Right atrium auricular region (tissue), 2 donors: ENCODE measurements at regions not wholly inside any gene's neighbourhood (a gene's known extent, or its start where the extent isn't known, plus 50 kb on each side); places are given as distances from the start of the nearest gene placed in this dataset.

ENCODE experiments used
- DNase-seq: peaks from one replicate; pipeline ENCODE4 v3.0.0-alpha.2; 2019; ENCODE audit warnings: low spot score
- H3K27ac ChIP-seq, 2 donors: fragments of 200-600 bp; sonication (generic); 1 replicate in 1 of 2; 2 replicates in 1 of 2; pipeline ENCODE4 v1.5.1; 2016 to 2019
- H3K27me3 ChIP-seq, 2 donors: fragments of 200-600 bp; sonication (generic); one replicate each; pipeline versions ENCODE4 v1.5.1 to v1.6.0; 2017 to 2019
- H3K36me3 ChIP-seq: fragments of 200-600 bp; sonication (generic); one replicate; pipeline ENCODE4 v1.5.1; 2016
- H3K4me1 ChIP-seq, 2 donors: fragments of 200-600 bp; sonication (generic); one replicate each; pipeline versions ENCODE4 v1.5.1 to v1.6.0; 2017 to 2019
- H3K4me3 ChIP-seq, 2 donors: fragments of 200-600 bp; sonication (generic); 1 replicate in 1 of 2; 2 replicates in 1 of 2; pipeline ENCODE4 v1.5.1; 2017 to 2019; ENCODE audit warnings: mild to moderate bottlenecking in 1 of 2, moderate library complexity in 1 of 2
- H3K9me3 ChIP-seq, 2 donors: fragments of 200-600 bp; sonication (generic); one replicate each; pipeline ENCODE4 v1.5.1; 2019
- CTCF ChIP-seq, 2 donors: fragments of 200-600 bp; sonication (generic); IDR thresholded peaks; one replicate each; pipeline ENCODE4 v1.5.1; 2019; ENCODE audit warnings: antibody characterized with exemption in 2 of 2

DNA sequence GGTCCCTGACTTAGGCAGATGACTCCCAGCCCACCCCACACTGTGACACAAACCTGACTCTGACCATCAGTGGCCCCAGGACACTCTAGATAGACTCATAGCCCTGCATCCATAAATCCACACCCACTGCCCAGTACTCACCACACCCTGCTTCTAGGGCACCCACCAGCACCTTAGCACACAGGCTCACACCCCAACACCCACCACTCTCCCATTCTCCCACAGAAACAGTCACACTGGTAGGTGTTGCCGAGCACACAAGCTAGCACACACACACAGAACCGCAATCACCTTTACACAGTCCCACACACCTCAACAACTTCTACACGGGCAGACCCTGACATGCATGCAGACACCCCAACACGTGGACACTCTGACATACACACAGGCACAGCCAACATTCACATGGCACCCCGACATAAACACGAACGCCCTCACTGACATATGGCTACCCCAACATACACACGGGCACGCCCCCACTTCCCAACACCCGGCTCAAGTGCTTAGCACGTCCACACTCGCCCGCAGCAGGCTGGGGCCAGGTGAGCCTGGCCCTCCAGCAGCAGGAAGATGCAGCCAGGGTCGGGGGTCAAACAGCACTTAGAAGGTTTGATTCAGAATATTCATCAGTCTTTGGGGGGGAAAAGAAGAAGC is 105.5 kb upstream of the TARDBP start:
- H3K27ac ChIP-seq: no peak overlapping the region
- H3K27me3 ChIP-seq: no peaks in the 10 kb centered on the region
- no peaks in the 10 kb centered on the region for H3K4me1 ChIP-seq
- H3K4me3 ChIP-seq: no peak overlapping the region
- no peaks in the 10 kb centered on the region for H3K9me3 ChIP-seq
- H3K36me3 ChIP-seq: no peaks in the 10 kb centered on the region
- DNase-seq: no peak
- TF ChIP-seq CTCF (IDR thresholded peaks at IDR 0.05): no peak

GRCh38 chr1:10908266-10908665 is 104.2 kb upstream of the TARDBP start:
- Histone ChIP-seq H3K9me3 (no peaks in the 10 kb centered on the region), H3K27me3 (no peaks in the 10 kb centered on the region), H3K36me3 (no peaks in the 10 kb centered on the region), H3K27ac (no peak overlapping the region), H3K4me3 (no peak overlapping the region), H3K4me1 (no peaks in the 10 kb centered on the region)
- no peak for TF ChIP-seq CTCF (IDR thresholded peaks at IDR 0.05)
- no peak for DNase-seq

DNA sequence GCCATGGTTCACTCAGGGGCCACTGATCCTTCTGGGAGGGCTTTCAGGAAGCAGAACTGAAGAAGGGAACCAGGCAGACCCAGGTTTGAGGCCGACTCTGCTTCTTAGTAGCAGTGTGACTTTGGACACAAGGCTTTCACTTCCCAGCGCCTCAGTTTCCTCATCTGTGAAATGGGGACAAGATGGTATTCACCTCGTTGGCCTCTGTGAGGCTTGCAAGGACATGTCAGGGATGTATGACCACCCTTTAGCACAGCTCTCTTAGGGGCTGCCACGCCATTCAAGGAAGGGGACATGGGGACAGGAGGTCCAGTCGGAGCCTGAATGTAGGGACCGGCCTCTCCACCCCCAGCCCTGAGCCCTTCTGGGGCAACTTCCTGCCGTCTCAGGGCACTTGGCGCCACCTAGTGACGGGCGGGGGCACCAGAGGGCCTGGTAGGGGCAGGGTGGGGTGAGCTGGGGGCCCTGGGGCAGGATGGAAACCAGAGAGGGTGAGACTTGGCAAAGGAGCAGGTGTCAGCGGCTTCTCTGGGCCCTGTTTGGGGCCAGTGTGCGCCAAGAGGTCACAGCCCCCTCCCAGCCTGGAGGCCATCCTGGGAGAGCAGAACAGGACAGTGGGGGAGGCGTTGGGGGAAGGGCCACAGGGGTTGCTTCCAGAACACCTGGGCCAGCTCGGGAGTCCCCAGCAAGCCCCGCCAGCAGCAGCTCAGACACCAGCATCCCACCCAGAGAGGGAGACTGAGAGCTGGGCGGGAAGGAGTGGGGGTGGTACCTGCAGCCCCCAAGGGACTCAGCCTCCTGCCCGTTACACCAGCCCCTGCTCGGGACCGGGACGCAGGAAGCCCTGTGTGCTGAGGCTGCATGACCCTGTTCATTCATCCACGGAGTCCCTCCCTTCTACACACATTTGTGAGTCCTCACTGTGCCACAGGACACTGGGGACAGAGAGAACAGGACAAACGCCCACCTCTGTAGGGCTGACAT is 102.5 kb upstream of the TARDBP start:
- Histone ChIP-seq H3K36me3 (no peaks in the 10 kb centered on the region), H3K27me3 (no peaks in the 10 kb centered on the region), H3K27ac (no peak overlapping the region), H3K9me3 (no peaks in the 10 kb centered on the region), H3K4me1 (no peaks in the 10 kb centered on the region), H3K4me3 (no peak overlapping the region)
- TF ChIP-seq CTCF (IDR thresholded peaks at IDR 0.05): peak in 1 of 2 donors; percentile 64
- DNase-seq: no peak

DNA sequence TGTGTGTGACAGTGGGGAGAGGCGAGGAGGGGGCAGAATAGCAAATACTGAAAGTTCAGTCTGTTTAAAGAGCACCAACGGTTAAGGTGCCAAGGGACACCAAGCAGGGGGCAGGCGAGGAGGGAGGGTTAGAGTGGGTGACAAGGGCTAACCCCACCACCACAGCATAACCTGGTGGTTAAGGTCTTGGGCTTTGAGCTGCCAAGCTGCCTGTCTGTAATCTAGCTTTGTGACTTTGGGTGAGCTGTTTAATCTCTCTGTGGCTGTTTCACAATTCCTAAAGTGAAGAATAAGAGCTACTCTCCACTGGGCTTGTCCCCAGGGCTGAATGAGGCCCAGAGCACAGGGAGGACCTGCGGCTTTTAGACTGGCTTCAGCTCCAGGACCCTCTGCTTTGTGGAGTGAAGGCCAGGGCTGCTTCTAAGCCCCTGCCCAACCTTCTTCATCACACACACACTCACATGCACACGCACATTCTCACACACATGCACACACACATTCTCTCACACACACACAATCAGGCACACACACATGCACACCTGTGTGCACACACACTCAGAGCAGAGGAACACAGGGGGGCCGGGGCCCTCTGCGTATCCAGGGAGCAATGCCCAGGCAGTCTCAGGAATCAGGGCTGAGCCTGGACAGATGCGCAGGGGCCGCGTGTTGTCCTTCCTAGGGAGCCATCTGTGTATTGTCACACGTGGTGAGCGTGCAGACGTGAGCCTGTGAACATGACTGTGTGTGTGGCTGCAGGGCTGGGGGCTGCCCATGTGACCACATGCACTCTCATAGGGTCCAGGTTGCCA is 101.6 kb upstream of the TARDBP start:
- no peaks in the 10 kb centered on the region for H3K27me3 ChIP-seq
- H3K4me3 ChIP-seq: no peak overlapping the region
- no peaks in the 10 kb centered on the region for H3K36me3 ChIP-seq
- H3K27ac ChIP-seq: no peak overlapping the region
- H3K4me1 ChIP-seq: no peaks in the 10 kb centered on the region
- no peak for DNase-seq
- TF ChIP-seq CTCF (IDR thresholded peaks at IDR 0.05): no peak
- H3K9me3 ChIP-seq: no peaks in the 10 kb centered on the region

- no peak overlapping the region for H3K4me3 ChIP-seq
- DNase-seq: no peak
- H3K27me3 ChIP-seq: no peaks in the 10 kb centered on the region
- no peaks in the 10 kb centered on the region for H3K9me3 ChIP-seq
- H3K36me3 ChIP-seq: no peaks in the 10 kb centered on the region
- H3K27ac ChIP-seq: no peak overlapping the region
- TF ChIP-seq CTCF (IDR thresholded peaks at IDR 0.05): no peak
- no peaks in the 10 kb centered on the region for H3K4me1 ChIP-seq
Measured at GRCh38 chr1:10911490-10912166, 100.8 kb upstream of the TARDBP start.
